Upper lobe of left lung (tissue), 6 donors: ENCODE measurements at regions not wholly inside any gene's neighbourhood (a gene's known extent, or its start where the extent isn't known, plus 50 kb on each side); places are given as distances from the start of the nearest gene placed in this dataset.

Experiments used
- ATAC-seq, 2 donors: fragments of 200-7000 bp; cut with Tn5 transposase; one replicate each; pipeline ENCODE4 v1.9.1; 2022; ENCODE audit warnings: mild to moderate bottlenecking in 2 of 2, moderate library complexity in 2 of 2; ENCODE audit not compliant: low FRiP score in 2 of 2
- DNase-seq, 2 donors: peaks; one replicate each; pipeline ENCODE4 v3.0.0-alpha.2; 2019 to 2020
- H3K27ac ChIP-seq, 4 donors: fragments of 200-600 bp; sonication (generic); one replicate each; pipeline ENCODE4 v1.5.1; 2016 to 2019
- H3K27me3 ChIP-seq, 4 donors: fragments of 200-600 bp; sonication (generic); one replicate each; pipeline ENCODE4 v1.5.1; 2017 to 2019
- H3K36me3 ChIP-seq, 4 donors: fragments of 200-600 bp; sonication (generic); one replicate each; pipeline ENCODE4 v1.5.1; 2016 to 2019
- H3K4me1 ChIP-seq, 4 donors: fragments of 200-600 bp; sonication (generic); one replicate each; pipeline ENCODE4 v1.5.1; 2018 to 2019
- H3K4me3 ChIP-seq, 4 donors: fragments of 200-600 bp; sonication (generic); one replicate each; pipeline ENCODE4 v1.5.1; 2017 to 2019; ENCODE audit warnings: mild to moderate bottlenecking in 2 of 4, moderate library complexity in 1 of 4
- H3K9me3 ChIP-seq, 4 donors: fragments of 200-600 bp; sonication (generic); one replicate each; pipeline ENCODE4 v1.5.1; 2018 to 2019
- CTCF ChIP-seq, 6 experiments: fragments of 450-650 bp in 4 of 6; fragments of 200-600 bp in 2 of 6; sonication (generic) in 2 of 6; IDR thresholded peaks; one replicate each; pipeline ENCODE4 v1.5.1; 2016 to 2019; ENCODE audit warnings: antibody characterized with exemption in 6 of 6
- EP300 ChIP-seq, 4 donors: sonication (generic); formaldehyde crosslinking; IDR thresholded peaks; one replicate each; pipeline ENCODE4 v1.5.1; 2017; ENCODE audit warnings: antibody characterized with exemption in 4 of 4, control low read depth in 2 of 4
- POLR2A ChIP-seq, 4 donors: fragments of 450-650 bp; IDR thresholded peaks; one replicate each; pipeline ENCODE4 v1.5.1; 2016 to 2017; ENCODE audit warnings: antibody characterized with exemption in 4 of 4, mild to moderate bottlenecking in 2 of 4
- POLR2AphosphoS5 ChIP-seq, 2 donors: sonication (generic); formaldehyde crosslinking; IDR thresholded peaks; one replicate each; pipeline ENCODE4 v1.5.1; 2017; ENCODE audit warnings: antibody characterized with exemption in 2 of 2
- WGBS, 2 donors: methylation state at CpG; one replicate each; pipeline ENCODE4 v1.1.5; 2017 to 2018; 5-methylcytosine and 5-hydroxymethylcytosine counted together
- donor health status: DM: no; HTN: no; CAD: no; lungs with moderate emphysema.
- donor health status: DM: no; HTN: yes; CAD: no; lungs with severe emphysema.

GRCh38 chr2:43103093-43103404 is 123.4 kb downstream of the ZFP36L2 start:
- peaks cover 38 to 58% (median 46%) of the 10 kb centered on the region in 4 donors for H3K4me1 ChIP-seq
- H3K4me3 ChIP-seq = no peak overlapping the region
- WGBS, 2 donors = 87 to 92% methylated on average over 3 of the region's 3 CpGs
- H3K36me3 ChIP-seq = no peaks in the 10 kb centered on the region
- TF ChIP-seq POLR2A (IDR thresholded peaks at IDR 0.05) (no peak), EP300 (IDR thresholded peaks at IDR 0.05) (no peak), POLR2AphosphoS5 (IDR thresholded peaks at IDR 0.05) (no peak), CTCF (IDR thresholded peaks at IDR 0.05) (no peak)
- DNase-seq (no peak), ATAC-seq (no peak)
- peak overlapping the region; percentile 80 to 86 (median 80) for H3K27ac ChIP-seq
- no peaks in the 10 kb centered on the region for H3K27me3 ChIP-seq
- no peaks in the 10 kb centered on the region for H3K9me3 ChIP-seq

- no peak for TF ChIP-seq CTCF (IDR thresholded peaks at IDR 0.05)
- TF ChIP-seq EP300 (IDR thresholded peaks at IDR 0.05) = peak in 1 of 4 donors; percentile 2
- peak in 1 of 2 donors; percentile 48 for TF ChIP-seq POLR2AphosphoS5 (IDR thresholded peaks at IDR 0.05)
- TF ChIP-seq POLR2A (IDR thresholded peaks at IDR 0.05) = peak in 1 of 4 donors; percentile 30
Measured at GRCh38 chr2:43102366-43103092, 123.9 kb downstream of the ZFP36L2 start.

GRCh38 chr2:43101751-43102150 is 124.7 kb downstream of the ZFP36L2 start:
- no peak for ATAC-seq

More at GRCh38 chr2:43102366-43103092, 123.9 kb downstream of the ZFP36L2 start:
- Histone ChIP-seq H3K4me3 (no peak overlapping the region), H3K36me3 (no peaks in the 10 kb centered on the region), H3K27me3 (no peaks in the 10 kb centered on the region), H3K4me1 (peaks cover 38 to 57% (median 43%) of the 10 kb centered on the region in 4 donors), H3K27ac (peak overlapping the region; percentile 80 to 86 (median 80)), H3K9me3 (no peaks in the 10 kb centered on the region)
- ATAC-seq (peak in 1 of 2 donors; percentile 6), DNase-seq (no peak)
- WGBS, 2 donors = 58 to 77% methylated on average over 6 to 9 of the region's 9 CpGs

GRCh38 chr2:43100883-43101662 is 125.3 kb downstream of the ZFP36L2 start:
- DNase-seq (peak in 1 of 2 donors; percentile 86), ATAC-seq (peak in 1 of 2 donors; percentile 29)
- 36 to 66% methylated on average over 19 to 55 of the region's 56 CpGs for WGBS, 2 donors
- H3K4me1 ChIP-seq = peaks cover 27 to 48% (median 31%) of the 10 kb centered on the region in 4 donors
- H3K4me3 ChIP-seq = peak overlapping the region in 3 of 4 donors; percentile 35 to 56 (median 52)
- no peaks in the 10 kb centered on the region for H3K36me3 ChIP-seq
- peak overlapping the region; percentile 80 to 86 (median 80) for H3K27ac ChIP-seq
- TF ChIP-seq POLR2A (IDR thresholded peaks at IDR 0.05) = peak in 1 of 4 donors; percentile 30
- TF ChIP-seq EP300 (IDR thresholded peaks at IDR 0.05) = no peak
- no peak for TF ChIP-seq POLR2AphosphoS5 (IDR thresholded peaks at IDR 0.05)
- H3K27me3 ChIP-seq = no peaks in the 10 kb centered on the region
- H3K9me3 ChIP-seq = no peaks in the 10 kb centered on the region

More at GRCh38 chr2:43101751-43102150, 124.7 kb downstream of the ZFP36L2 start:
- Histone ChIP-seq H3K27me3 (no peaks in the 10 kb centered on the region), H3K4me3 (peak overlapping the region in 2 of 4 donors; percentile 52 to 56), H3K9me3 (no peaks in the 10 kb centered on the region), H3K36me3 (no peaks in the 10 kb centered on the region), H3K4me1 (peaks cover 34 to 55% (median 38%) of the 10 kb centered on the region in 4 donors), H3K27ac (peak overlapping the region; percentile 80 to 86 (median 80))
- no peak for DNase-seq
- TF ChIP-seq CTCF (IDR thresholded peaks at IDR 0.05) = no peak
- no peak for TF ChIP-seq EP300 (IDR thresholded peaks at IDR 0.05)
- no peak for TF ChIP-seq POLR2AphosphoS5 (IDR thresholded peaks at IDR 0.05)
- no peak for TF ChIP-seq POLR2A (IDR thresholded peaks at IDR 0.05)
- 84 to 91% methylated on average over 6 to 7 of the region's 7 CpGs for WGBS, 2 donors

GRCh38 chr2:43100362-43100882 is 126.0 kb downstream of the ZFP36L2 start:
- no peaks in the 10 kb centered on the region for H3K27me3 ChIP-seq
- peak overlapping the region; percentile 80 to 86 (median 80) for H3K27ac ChIP-seq
- TF ChIP-seq EP300 (IDR thresholded peaks at IDR 0.05) (no peak), POLR2AphosphoS5 (IDR thresholded peaks at IDR 0.05) (no peak), CTCF (IDR thresholded peaks at IDR 0.05) (no peak), POLR2A (IDR thresholded peaks at IDR 0.05) (no peak)
- no peak for DNase-seq
- no peaks in the 10 kb centered on the region for H3K9me3 ChIP-seq
- peak overlapping the region in 3 of 4 donors; percentile 35 to 56 (median 52) for H3K4me3 ChIP-seq
- WGBS, 2 donors = 55 to 73% methylated on average over 14 to 21 of the region's 21 CpGs
- H3K36me3 ChIP-seq = no peaks in the 10 kb centered on the region
- peaks cover 21 to 41% (median 25%) of the 10 kb centered on the region in 4 donors for H3K4me1 ChIP-seq
- ATAC-seq = no peak
